T-cell (primary cell): ENCODE measurements at regions not wholly inside any gene's neighbourhood (a gene's known extent, or its start where the extent isn't known, plus 50 kb on each side); places are given as distances from the start of the nearest gene placed in this dataset.
"Not testable (repeated sequence)": the region's sequence is repeated elsewhere in the genome, so short reads cannot be mapped to it uniquely, and the experiment has no call there.

ENCODE experiments used
- ATAC-seq, 4 experiments: fragments of 200-7000 bp in 3 of 4; fragments of 150-1000 bp in 1 of 4; cut with Tn5 transposase; replicated peaks in 1 of 4; 1 replicate in 3 of 4; 2 replicates in 1 of 4; pipeline ENCODE4 v1.10.0; 2021; ENCODE audit warnings: moderate library complexity in 3 of 4, mild to moderate bottlenecking in 2 of 4, moderate number of reproducible peaks in 1 of 4
- CTCF ChIA-PET, 2 donors: fragments of 300-600 bp; sonication (Branson Sonifier 250); formaldehyde crosslinking; loops; one replicate each; lab custom pipeline; 2022; ENCODE audit warnings: antibody characterized with exemption in 2 of 2; lab: Charles Lee
- POLR2A ChIA-PET, 2 donors: fragments of 300-600 bp; sonication (Branson Sonifier 250); formaldehyde crosslinking; loops; one replicate each; lab custom pipeline; 2022; ENCODE audit warnings: antibody characterized with exemption in 2 of 2; lab: Charles Lee
- DNase-seq, 35 experiments: peaks; one replicate each; pipeline versions ENCODE4 v3.0.0 to v3.0.0-alpha.2; 2013 to 2023
- H3K27ac ChIP-seq: one replicate; pipeline ENCODE4 v1.5.1; 2013; ENCODE audit warnings: low read length
- H3K27me3 ChIP-seq, 2 experiments: replicated peaks in 1 of 2; 1 replicate in 1 of 2; 2 replicates in 1 of 2; pipeline versions ENCODE4 v1.6.1 to v1.7.0; 2013; ENCODE audit warnings: low read length in 1 of 2, mixed read lengths in 1 of 2; ENCODE audit not compliant: control insufficient read depth in 2 of 2, insufficient read depth in 2 of 2; ENCODE audit errors: extremely low read depth in 1 of 2
- H3K36me3 ChIP-seq, 2 donors: 1 replicate in 1 of 2; 2 replicates in 1 of 2; pipeline versions ENCODE4 v1.6.1 to v1.7.0; 2013; ENCODE audit warnings: low read length in 1 of 2; ENCODE audit not compliant: control insufficient read depth in 2 of 2, insufficient read depth in 1 of 2; ENCODE audit errors: extremely low read depth in 1 of 2
- H3K4me1 ChIP-seq, 2 experiments: 1 replicate in 1 of 2; 2 replicates in 1 of 2; pipeline versions ENCODE4 v1.6.1 to v1.7.0; 2013; ENCODE audit warnings: low read length in 2 of 2, mixed read lengths in 1 of 2; ENCODE audit not compliant: insufficient read depth in 2 of 2, control insufficient read depth in 1 of 2; ENCODE audit errors: extremely low read depth in 1 of 2
- H3K4me3 ChIP-seq, 2 donors: 1 replicate in 1 of 2; 2 replicates in 1 of 2; pipeline versions ENCODE4 v1.5.1 to v1.7.0; 2013; ENCODE audit warnings: mild to moderate bottlenecking in 2 of 2, low read length in 1 of 2, moderate library complexity in 1 of 2; ENCODE audit not compliant: control insufficient read depth in 1 of 2; ENCODE audit errors: extremely low read depth in 1 of 2
- H3K9me3 ChIP-seq: 2 replicates; pipeline ENCODE4 v1.7.0; 2013
- H3K27ac Mint-ChIP-seq, 2 donors: one replicate each; pipeline ENCODE4 v1.8.0; 2020 to 2021; ENCODE audit warnings: mild to moderate bottlenecking in 2 of 2, mixed read lengths in 2 of 2
- H3K27me3 Mint-ChIP-seq, 2 donors: one replicate each; pipeline ENCODE4 v1.8.0; 2021 to 2022; ENCODE audit warnings: mixed read lengths in 2 of 2
- H3K36me3 Mint-ChIP-seq: one replicate; pipeline ENCODE4 v1.8.0; 2021; ENCODE audit warnings: mixed read lengths
- H3K4me1 Mint-ChIP-seq, 3 donors: one replicate each; pipeline ENCODE4 v1.8.0; 2020 to 2022; ENCODE audit warnings: mixed read lengths in 3 of 3, mild to moderate bottlenecking in 1 of 3
- H3K4me3 Mint-ChIP-seq, 3 donors: one replicate each; pipeline ENCODE4 v1.8.0; 2020 to 2022; ENCODE audit warnings: mild to moderate bottlenecking in 3 of 3, mixed read lengths in 3 of 3, moderate library complexity in 3 of 3
- H3K9me3 Mint-ChIP-seq, 3 donors: one replicate each; pipeline ENCODE4 v1.8.0; 2020 to 2022; ENCODE audit warnings: mixed read lengths in 3 of 3
- WGBS: methylation state at CpG from one replicate; pipeline ENCODE4 v1.1.5; 2013; ENCODE audit warnings: missing lambda C conversion rate; ENCODE audit not compliant: insufficient coverage; 5-methylcytosine and 5-hydroxymethylcytosine counted together

- WGBS = 20% methylated on average over 1 of the region's 4 CpGs
Observed at GRCh38 chr15:101876031-101876430, 64.0 kb downstream of the OR4F15 start.

DNA sequence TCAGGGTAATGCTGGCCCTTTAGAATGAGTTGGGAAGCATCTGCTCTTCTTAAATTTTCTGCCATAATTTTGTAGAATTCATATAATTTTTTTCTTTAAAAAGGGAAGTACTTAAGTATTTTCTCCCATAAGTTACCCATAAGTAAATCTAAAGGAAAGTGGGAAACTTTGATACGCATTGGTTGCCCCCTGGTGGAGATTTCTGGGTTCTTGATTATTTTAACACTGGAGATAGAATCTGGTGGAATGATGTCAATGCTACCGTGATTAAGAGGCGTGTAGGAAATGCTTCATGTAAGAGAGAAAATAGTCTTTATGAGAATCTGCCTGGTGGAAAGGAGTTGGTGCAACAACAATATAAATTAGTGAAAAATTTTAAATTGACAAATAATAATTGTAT, 65.6 kb downstream of the OR4F15 start:
- no CpG with 5 or more reads among the region's 3 CpGs for WGBS
- H3K27me3 Mint-ChIP-seq = peaks cover 8 to 14% of the 10 kb centered on the region in 2 donors
- CTCF ChIA-PET, H3K4me3 Mint-ChIP-seq, H3K4me3 ChIP-seq, ATAC-seq, DNase-seq, H3K9me3 ChIP-seq, H3K9me3 Mint-ChIP-seq, H3K4me1 ChIP-seq, POLR2A ChIA-PET, H3K36me3 ChIP-seq, H3K4me1 Mint-ChIP-seq, H3K27ac ChIP-seq, H3K27ac Mint-ChIP-seq, H3K27me3 ChIP-seq, H3K36me3 Mint-ChIP-seq: not testable (repeated sequence)

More at GRCh38 chr15:101876031-101876430, 64.0 kb downstream of the OR4F15 start:
- DNase-seq, H3K4me3 Mint-ChIP-seq, H3K36me3 ChIP-seq, POLR2A ChIA-PET, H3K27me3 Mint-ChIP-seq, H3K27ac ChIP-seq, H3K27ac Mint-ChIP-seq, H3K4me1 ChIP-seq, H3K9me3 ChIP-seq, H3K9me3 Mint-ChIP-seq, H3K4me3 ChIP-seq, H3K36me3 Mint-ChIP-seq, H3K27me3 ChIP-seq, ATAC-seq, H3K4me1 Mint-ChIP-seq, CTCF ChIA-PET: not testable (repeated sequence)

- H3K27me3 Mint-ChIP-seq, H3K27ac Mint-ChIP-seq, ATAC-seq, H3K9me3 ChIP-seq, H3K36me3 ChIP-seq, H3K4me1 Mint-ChIP-seq, H3K4me3 Mint-ChIP-seq, POLR2A ChIA-PET, H3K36me3 Mint-ChIP-seq, H3K4me3 ChIP-seq, CTCF ChIA-PET, DNase-seq, H3K27me3 ChIP-seq, H3K27ac ChIP-seq, H3K9me3 Mint-ChIP-seq, H3K4me1 ChIP-seq: not testable (repeated sequence)
- no CpG with 5 or more reads among the region's 5 CpGs for WGBS
Observed at GRCh38 chr15:101912349-101913287, 100.6 kb downstream of the OR4F15 start.

DNA sequence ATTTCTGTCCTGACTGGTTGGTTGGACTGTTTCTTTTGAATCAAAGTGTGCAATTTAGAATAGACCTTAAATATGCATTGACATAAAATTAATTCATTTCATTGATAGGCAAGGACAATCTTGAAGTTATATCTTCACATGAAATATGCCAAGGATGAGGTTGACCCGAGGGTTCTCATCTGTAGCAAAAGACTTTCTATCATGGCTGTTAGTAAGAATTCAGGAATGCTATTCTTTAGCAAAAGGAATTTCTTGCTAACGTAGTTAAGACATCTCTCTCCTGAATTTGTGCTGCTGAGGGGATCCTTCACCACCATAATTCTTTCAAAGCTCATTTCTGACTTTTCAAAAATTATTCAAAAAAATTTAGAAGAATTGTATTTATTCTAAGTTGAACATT, 112.6 kb downstream of the OR4F15 start:
- POLR2A ChIA-PET, H3K36me3 ChIP-seq, H3K27ac ChIP-seq, ATAC-seq, H3K4me1 Mint-ChIP-seq, H3K27me3 Mint-ChIP-seq, H3K36me3 Mint-ChIP-seq, H3K4me3 ChIP-seq, CTCF ChIA-PET, H3K4me3 Mint-ChIP-seq, H3K4me1 ChIP-seq, H3K9me3 ChIP-seq, DNase-seq, H3K27me3 ChIP-seq, H3K27ac Mint-ChIP-seq, H3K9me3 Mint-ChIP-seq: not testable (repeated sequence)
- WGBS = no CpG with 5 or more reads among the region's 2 CpGs

DNA sequence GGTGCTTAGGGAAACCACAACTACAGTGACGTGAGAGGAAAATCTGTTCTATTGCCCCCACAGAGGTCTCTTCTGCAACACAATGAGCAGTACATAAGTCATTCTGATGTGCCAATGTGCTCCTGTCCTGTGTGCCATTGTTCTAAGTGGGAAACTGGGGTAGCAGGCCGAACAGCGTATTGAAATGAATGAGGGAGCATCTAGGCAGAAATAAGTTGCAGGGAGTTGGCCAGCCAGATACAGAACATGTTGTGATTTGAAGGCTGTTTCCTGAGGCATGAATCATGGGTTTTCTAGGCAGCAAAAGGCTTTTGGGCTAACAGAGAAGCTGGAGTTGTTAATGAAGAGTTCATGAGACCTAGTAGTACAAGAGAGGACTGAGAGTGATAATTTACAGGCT, 122.5 kb downstream of the OR4F15 start:
- ATAC-seq, H3K36me3 Mint-ChIP-seq, H3K27me3 Mint-ChIP-seq, H3K4me1 Mint-ChIP-seq, DNase-seq, H3K27ac ChIP-seq, H3K9me3 Mint-ChIP-seq, H3K9me3 ChIP-seq, H3K36me3 ChIP-seq, H3K27ac Mint-ChIP-seq, H3K27me3 ChIP-seq, H3K4me3 Mint-ChIP-seq, H3K4me1 ChIP-seq, H3K4me3 ChIP-seq, CTCF ChIA-PET, POLR2A ChIA-PET: not testable (repeated sequence)
- WGBS = no CpG with 5 or more reads among the region's 3 CpGs

- H3K4me1 ChIP-seq, H3K4me1 Mint-ChIP-seq, CTCF ChIA-PET, H3K4me3 Mint-ChIP-seq, POLR2A ChIA-PET, H3K9me3 ChIP-seq, H3K9me3 Mint-ChIP-seq, H3K36me3 Mint-ChIP-seq, H3K27ac ChIP-seq, H3K36me3 ChIP-seq, H3K27ac Mint-ChIP-seq, H3K27me3 Mint-ChIP-seq, DNase-seq, ATAC-seq, H3K27me3 ChIP-seq, H3K4me3 ChIP-seq: not testable (repeated sequence)
- no CpG with 5 or more reads among the region's 1 CpG for WGBS
Observed at GRCh38 chr15:101937362-101937761, 125.4 kb downstream of the OR4F15 start.
